DMS 273 (cell line): ENCODE measurements at regions not wholly inside any gene's neighbourhood (a gene's known extent, or its start where the extent isn't known, plus 50 kb on each side); places are given as distances from the start of the nearest gene placed in this dataset.
A peak's percentile ranks its signal among the peaks of the same experiment; 100 is the strongest.
"Not testable (repeated sequence)": the region's sequence is repeated elsewhere in the genome, so short reads cannot be mapped to it uniquely, and the experiment has no call there.

Experiments used
- DNase-seq: peaks from one replicate; lab custom pipeline; 2025; ENCODE audit not compliant: unreplicated experiment; lab: John Stamatoyannopoulos, UW

- no peak for DNase-seq
These were observed 229.6 kb downstream of the IGSF11 start for GRCh38 chr3:118805007-118805406.

GRCh38 chr3:118806423-118806822, 228.2 kb downstream of the IGSF11 start:
- no peak for DNase-seq

GRCh38 chr3:118807349-118807748, 227.3 kb downstream of the IGSF11 start:
- not testable (repeated sequence) for DNase-seq

GRCh38 chr3:118808723-118809122, 225.9 kb downstream of the IGSF11 start:
- DNase-seq, result no peak

GRCh38 chr3:118809696-118810498, 224.7 kb downstream of the IGSF11 start:
- no peak for DNase-seq

GRCh38 chr3:118810499-118811035, 224.1 kb downstream of the IGSF11 start:
- DNase-seq, result no peak

GRCh38 chr3:118811236-118811732, 223.4 kb downstream of the IGSF11 start:
- no peak for DNase-seq

- DNase-seq, result no peak
These were observed 221.2 kb downstream of the IGSF11 start for GRCh38 chr3:118813472-118813871.

- peak; percentile 87 for DNase-seq
These were observed 216.9 kb downstream of the IGSF11 start for GRCh38 chr3:118817748-118818165.

- DNase-seq, result no peak
These were observed 216.3 kb downstream of the IGSF11 start for GRCh38 chr3:118818386-118818785.

GRCh38 chr3:118823626-118824025, 211.0 kb downstream of the IGSF11 start:
- DNase-seq, result no peak

GRCh38 chr3:118827446-118827845, 207.2 kb downstream of the IGSF11 start:
- no peak for DNase-seq

- no peak for DNase-seq
These were observed 206.3 kb downstream of the IGSF11 start for GRCh38 chr3:118828351-118828750.

GRCh38 chr3:118833075-118833474, 201.6 kb downstream of the IGSF11 start:
- no peak for DNase-seq

- no peak for DNase-seq
These were observed 195.8 kb downstream of the IGSF11 start for GRCh38 chr3:118838871-118839270.

GRCh38 chr3:118842147-118842863, 192.3 kb downstream of the IGSF11 start:
- peak; percentile 29 for DNase-seq

GRCh38 chr3:118846176-118846575, 188.5 kb downstream of the IGSF11 start:
- no peak for DNase-seq
